Neural cell (in vitro differentiated cells): ENCODE measurements at regions not wholly inside any gene's neighbourhood (a gene's known extent, or its start where the extent isn't known, plus 50 kb on each side); places are given as distances from the start of the nearest gene placed in this dataset.

Experiments
- H2AFZ ChIP-seq: fragments of 200-600, 300-800 bp; sonication (generic), shearing (Covaris generic); 2 replicates; pipeline ENCODE4 v1.6.0; 2014; ENCODE audit warnings: low read depth, mild to moderate bottlenecking, antibody characterized with exemption, low read length, moderate library complexity
- H3F3A ChIP-seq: fragments of 200-600 bp; shearing (Covaris generic); 2 replicates; pipeline ENCODE4 v1.6.1; 2016; ENCODE audit warnings: mild to moderate bottlenecking, moderate library complexity, mixed read lengths, antibody characterized with exemption, low read length; ENCODE audit not compliant: insufficient read depth, poor library complexity, severe bottlenecking
- H3K27ac ChIP-seq: fragments of 200-600, 300-800 bp; sonication (generic), shearing (Covaris generic); 2 replicates; pipeline ENCODE4 v1.5.1; 2014; ENCODE audit warnings: mild to moderate bottlenecking, low read length, moderate library complexity
- H3K27me3 ChIP-seq: fragments of 300-800, 200-600 bp; sonication (generic), shearing (Covaris generic); 2 replicates; pipeline ENCODE4 v1.6.0; 2014; ENCODE audit warnings: mild to moderate bottlenecking, low read depth, low read length, moderate library complexity; ENCODE audit not compliant: insufficient read depth
- H3K36me3 ChIP-seq: fragments of 300-800, 200-600 bp; sonication (generic), shearing (Covaris generic); 2 replicates; pipeline ENCODE4 v1.5.1; 2014; ENCODE audit warnings: mild to moderate bottlenecking, antibody characterized with exemption, low read length, moderate library complexity; ENCODE audit not compliant: insufficient read depth
- H3K4me2 ChIP-seq: fragments of 300-800, 200-600 bp; sonication (generic), shearing (Covaris generic); 2 replicates; pipeline ENCODE4 v1.6.0; 2014; ENCODE audit warnings: mild to moderate bottlenecking, low read length
- H3K4me3 ChIP-seq: fragments of 300-800, 200-600 bp; sonication (generic), shearing (Covaris generic); 2 replicates; pipeline ENCODE4 v1.5.1; 2014; ENCODE audit warnings: mild to moderate bottlenecking, low read length, moderate library complexity
- H3K79me2 ChIP-seq: fragments of 200-600 bp; shearing (Covaris generic); replicated peaks from 2 replicates; pipeline ENCODE4 v1.6.0; 2014; ENCODE audit warnings: mild to moderate bottlenecking, low read length, moderate library complexity; ENCODE audit not compliant: insufficient read depth
- H3K9ac ChIP-seq: fragments of 300-800, 200-600 bp; sonication (generic), shearing (Covaris generic); 2 replicates; pipeline ENCODE4 v1.6.1; 2016; ENCODE audit warnings: mild to moderate bottlenecking, low read length, mixed read lengths
- H3K9me2 ChIP-seq: fragments of 200-600 bp; shearing (Covaris generic); 2 replicates; pipeline ENCODE4 v1.6.1; 2016; ENCODE audit warnings: mild to moderate bottlenecking, low read length, mixed read lengths; ENCODE audit not compliant: insufficient read depth
- H3K9me3 ChIP-seq: fragments of 200-600, 300-800 bp; sonication (generic), shearing (Covaris generic); 2 replicates; pipeline ENCODE4 v1.6.1; 2016; ENCODE audit warnings: mild to moderate bottlenecking, mixed run types, low read length, moderate library complexity, mixed read lengths
- H4K20me1 ChIP-seq: fragments of 200-600 bp; shearing (Covaris generic); 2 replicates; pipeline ENCODE4 v1.6.1; 2016; ENCODE audit warnings: mild to moderate bottlenecking, mixed run types; ENCODE audit not compliant: insufficient read depth
- CTCF ChIP-seq: fragments of 450-650 bp; IDR thresholded peaks from 2 replicates; pipeline ENCODE4 v1.5.1; 2014; ENCODE audit warnings: antibody characterized with exemption, mild to moderate bottlenecking, moderate library complexity; ENCODE audit not compliant: poor library complexity, severe bottlenecking
- EP300 ChIP-seq: fragments of 450-650 bp; conservative IDR thresholded peaks from 2 replicates; pipeline ENCODE4 v1.6.1; 2014; ENCODE audit warnings: antibody characterized with exemption, mild to moderate bottlenecking, moderate library complexity; ENCODE audit not compliant: poor library complexity, severe bottlenecking
- EZH2 ChIP-seq: fragments of 200-600, 300-800 bp; shearing (Covaris generic), sonication (generic); IDR thresholded peaks from 2 replicates; pipeline ENCODE4 v1.6.1; 2014; ENCODE audit warnings: antibody characterized with exemption, low read length, borderline replicate concordance, mild to moderate bottlenecking; ENCODE audit not compliant: insufficient read depth, poor library complexity, severe bottlenecking
- MXI1 ChIP-seq: fragments of 450-650 bp; conservative IDR thresholded peaks from 2 replicates; pipeline ENCODE4 v1.6.1; 2014; ENCODE audit warnings: antibody characterized with exemption, mild to moderate bottlenecking; ENCODE audit not compliant: poor library complexity, severe bottlenecking
- POLR2AphosphoS5 ChIP-seq: IDR thresholded peaks from 2 replicates; pipeline ENCODE4 v1.6.1; 2012
- RAD21 ChIP-seq: fragments of 450-650 bp; conservative IDR thresholded peaks from 2 replicates; pipeline ENCODE4 v1.6.1; 2014; ENCODE audit warnings: antibody characterized with exemption, mild to moderate bottlenecking, moderate library complexity
- REST ChIP-seq: IDR thresholded peaks from 2 replicates; pipeline ENCODE4 v1.6.1; 2012; ENCODE audit warnings: borderline replicate concordance
- SMC3 ChIP-seq: fragments of 450-650 bp; conservative IDR thresholded peaks from 2 replicates; pipeline ENCODE4 v1.6.1; 2014; ENCODE audit warnings: antibody characterized with exemption, mild to moderate bottlenecking, moderate library complexity; ENCODE audit not compliant: poor library complexity
- TAF1 ChIP-seq: IDR thresholded peaks from 2 replicates; pipeline ENCODE4 v1.6.1; 2012; ENCODE audit warnings: low read depth

- no peaks in the 10 kb centered on the region for H3K36me3 ChIP-seq
- no peaks in the 10 kb centered on the region for H4K20me1 ChIP-seq
- no peaks in the 10 kb centered on the region for H3K9me2 ChIP-seq
- H3K9me3 ChIP-seq: no peaks in the 10 kb centered on the region
- H3F3A ChIP-seq: no peaks in the 10 kb centered on the region
- no peaks in the 10 kb centered on the region for H3K79me2 ChIP-seq
- no peak for TF ChIP-seq MXI1
- TF ChIP-seq CTCF: no peak
- no peak overlapping the region for H2AFZ ChIP-seq
- peak overlapping the region; percentile 7 for H3K9ac ChIP-seq
- no peak overlapping the region for H3K4me3 ChIP-seq
- peak overlapping the region; percentile 24 for H3K4me2 ChIP-seq
- H3K27ac ChIP-seq: peak overlapping the region; percentile 62
- no peaks in the 10 kb centered on the region for H3K27me3 ChIP-seq
These were observed 169.2 kb upstream of the NR3C1 start for GRCh38 chr5:143572671-143573070.

DNA sequence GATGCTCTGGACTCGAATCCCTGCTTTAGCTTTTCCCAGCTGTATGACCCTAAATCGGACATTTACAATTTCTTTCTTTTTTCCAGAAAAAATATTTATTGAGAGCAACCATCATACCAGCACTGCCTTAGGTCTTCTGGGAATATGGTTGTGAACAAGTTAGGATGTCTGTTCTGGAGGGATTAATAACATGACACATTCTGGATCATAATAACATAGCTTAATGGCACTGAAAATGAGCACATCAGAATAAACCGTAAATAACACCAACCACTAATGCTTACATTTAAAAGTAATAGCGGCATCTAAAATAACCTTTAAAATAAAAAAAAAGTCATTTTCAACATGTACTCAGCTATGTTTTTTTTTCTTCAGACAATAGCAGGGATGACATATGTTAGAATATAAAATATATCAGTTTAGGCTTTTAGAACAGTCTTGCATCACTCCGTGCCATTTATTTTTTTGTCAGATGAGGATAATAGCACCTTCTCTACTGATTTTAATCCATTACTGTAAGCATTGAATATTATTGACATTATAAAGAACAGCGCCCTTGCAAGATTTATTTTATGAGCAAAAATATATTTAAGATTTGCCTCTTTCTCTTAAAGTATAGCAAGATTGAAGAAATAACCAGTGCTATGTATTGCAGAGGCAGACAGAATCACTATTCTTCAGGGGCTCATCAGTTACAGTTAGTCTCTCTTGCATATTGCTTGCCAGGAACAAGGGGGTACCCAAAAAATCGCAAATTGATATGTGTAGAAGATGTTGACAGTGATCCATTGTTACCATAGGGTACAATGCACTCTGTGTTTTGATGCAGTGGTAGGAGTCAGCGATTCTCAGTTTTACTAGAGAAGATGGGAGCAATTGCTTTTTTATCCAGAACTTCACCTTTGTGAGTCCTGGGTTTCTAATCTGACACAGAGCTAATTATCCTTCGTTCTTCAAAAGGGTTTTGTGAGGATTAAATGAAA, 168.4 kb upstream of the NR3C1 start:
- no peak for TF ChIP-seq CTCF
- no peak for TF ChIP-seq SMC3
- TF ChIP-seq MXI1: no peak
- TF ChIP-seq EP300: peak; percentile 64
- TF ChIP-seq POLR2AphosphoS5: peak; percentile 36
- H3K36me3 ChIP-seq: no peaks in the 10 kb centered on the region
- H3K9me2 ChIP-seq: no peaks in the 10 kb centered on the region
- no peaks in the 10 kb centered on the region for H4K20me1 ChIP-seq
- peak overlapping the region; percentile 62 for H3K27ac ChIP-seq
- H3K9me3 ChIP-seq: no peaks in the 10 kb centered on the region
- H3K4me2 ChIP-seq: peak overlapping the region; percentile 24
- H3K27me3 ChIP-seq: no peaks in the 10 kb centered on the region
- no peak overlapping the region for H2AFZ ChIP-seq
- H3F3A ChIP-seq: no peaks in the 10 kb centered on the region
- no peaks in the 10 kb centered on the region for H3K79me2 ChIP-seq
- no peak overlapping the region for H3K4me3 ChIP-seq
- H3K9ac ChIP-seq: peak overlapping the region; percentile 7

GRCh38 chr5:143570989-143571388, 167.5 kb upstream of the NR3C1 start:
- TF ChIP-seq REST (no peak), CTCF (no peak), TAF1 (no peak), EP300 (no peak), SMC3 (no peak), RAD21 (no peak), MXI1 (no peak), POLR2AphosphoS5 (no peak), EZH2 (no peak)
- Histone ChIP-seq H2AFZ (no peak overlapping the region), H3K9me3 (no peaks in the 10 kb centered on the region), H3K36me3 (no peaks in the 10 kb centered on the region), H3K4me2 (no peak overlapping the region), H4K20me1 (no peaks in the 10 kb centered on the region), H3F3A (no peaks in the 10 kb centered on the region), H3K27me3 (no peaks in the 10 kb centered on the region), H3K4me3 (no peak overlapping the region), H3K27ac (no peak overlapping the region), H3K9ac (no peak overlapping the region), H3K79me2 (no peaks in the 10 kb centered on the region), H3K9me2 (no peaks in the 10 kb centered on the region)
